DND-41 (cell line): ENCODE measurements at regions not wholly inside any gene's neighbourhood (a gene's known extent, or its start where the extent isn't known, plus 50 kb on each side); places are given as distances from the start of the nearest gene placed in this dataset.

ENCODE experiments used
- ATAC-seq: fragments of 200-7000 bp; cut with Tn5 transposase; 3 replicates; pipeline ENCODE4 v1.9.1; 2021; ENCODE audit warnings: low read depth; ENCODE audit not compliant: insufficient read depth
- DNase-seq: peaks from one replicate; pipeline ENCODE4 v3.0.0-alpha.2; 2020
- H2AFZ ChIP-seq: 2 replicates; pipeline ENCODE4 v1.6.0; 2012; ENCODE audit warnings: low read depth, low read length
- H3K27ac ChIP-seq: 2 replicates; pipeline ENCODE4 v1.5.1; 2012; ENCODE audit warnings: low read length, inconsistent platforms
- H3K27me3 ChIP-seq: fragments of 200-600 bp; sonication (generic); 2 replicates; pipeline ENCODE4 v1.6.0; 2012; ENCODE audit warnings: low read length, mild to moderate bottlenecking, inconsistent platforms; ENCODE audit not compliant: insufficient read depth, poor library complexity
- H3K36me3 ChIP-seq: 2 replicates; pipeline ENCODE4 v1.5.1; 2012; ENCODE audit warnings: low read length, inconsistent platforms; ENCODE audit not compliant: insufficient read depth
- H3K4me1 ChIP-seq: 2 replicates; pipeline ENCODE4 v1.5.1; 2012; ENCODE audit warnings: mild to moderate bottlenecking, low read length; ENCODE audit not compliant: insufficient read depth
- H3K4me2 ChIP-seq: 2 replicates; pipeline ENCODE4 v1.6.0; 2012; ENCODE audit warnings: mild to moderate bottlenecking, moderate library complexity, low read length, inconsistent platforms; ENCODE audit not compliant: insufficient read depth
- H3K4me3 ChIP-seq, 2 experiments: fragments of 200-600 bp in 1 of 2; shearing (Covaris generic) in 1 of 2; 2 replicates each; pipeline ENCODE4 v1.5.1; 2012 to 2016; ENCODE audit warnings: inconsistent platforms in 2 of 2, low read length in 2 of 2, mild to moderate bottlenecking in 2 of 2, low read depth in 1 of 2, moderate library complexity in 1 of 2
- H3K79me2 ChIP-seq: 2 replicates; pipeline ENCODE4 v1.6.0; 2012; ENCODE audit warnings: low read length, inconsistent platforms; ENCODE audit not compliant: insufficient read depth
- H3K9ac ChIP-seq: 2 replicates; pipeline ENCODE4 v1.6.0; 2012; ENCODE audit warnings: low read depth, mild to moderate bottlenecking, inconsistent platforms, low read length, moderate library complexity
- H3K9me3 ChIP-seq: 2 replicates; pipeline ENCODE4 v1.5.1; 2012; ENCODE audit warnings: low read length, moderate library complexity, mild to moderate bottlenecking, inconsistent platforms; ENCODE audit not compliant: insufficient read depth, severe bottlenecking
- H4K20me1 ChIP-seq: 2 replicates; pipeline ENCODE4 v1.6.0; 2012; ENCODE audit warnings: low read length; ENCODE audit not compliant: insufficient read depth
- CTCF ChIP-seq: IDR thresholded peaks from 2 replicates; pipeline ENCODE4 v1.5.1; 2012; ENCODE audit warnings: borderline replicate concordance, low read length, moderate library complexity, mild to moderate bottlenecking; ENCODE audit not compliant: poor library complexity, severe bottlenecking; ENCODE audit errors: extremely low read depth
- EZH2 ChIP-seq: IDR thresholded peaks from 3 replicates; pipeline ENCODE4 v1.6.1; 2012; ENCODE audit warnings: borderline replicate concordance, low read depth, mild to moderate bottlenecking, moderate library complexity, low read length, inconsistent platforms; ENCODE audit not compliant: severe bottlenecking

GRCh38 chr6:56752009-56752408 is 109.3 kb upstream of the DST start:
- H2AFZ ChIP-seq = no peak overlapping the region
- DNase-seq (no peak), ATAC-seq (no peak)
- no peak overlapping the region for H3K4me3 ChIP-seq
- no peak overlapping the region for H3K4me2 ChIP-seq
- no peaks in the 10 kb centered on the region for H3K79me2 ChIP-seq
- H4K20me1 ChIP-seq = no peaks in the 10 kb centered on the region
- no peaks in the 10 kb centered on the region for H3K9me3 ChIP-seq
- no peaks in the 10 kb centered on the region for H3K36me3 ChIP-seq
- H3K27ac ChIP-seq = no peak overlapping the region
- no peaks in the 10 kb centered on the region for H3K4me1 ChIP-seq
- no peak overlapping the region for H3K9ac ChIP-seq
- H3K27me3 ChIP-seq = peaks cover 2% of the 10 kb centered on the region
- TF ChIP-seq EZH2 = no peak
- no peak for TF ChIP-seq CTCF

DNA sequence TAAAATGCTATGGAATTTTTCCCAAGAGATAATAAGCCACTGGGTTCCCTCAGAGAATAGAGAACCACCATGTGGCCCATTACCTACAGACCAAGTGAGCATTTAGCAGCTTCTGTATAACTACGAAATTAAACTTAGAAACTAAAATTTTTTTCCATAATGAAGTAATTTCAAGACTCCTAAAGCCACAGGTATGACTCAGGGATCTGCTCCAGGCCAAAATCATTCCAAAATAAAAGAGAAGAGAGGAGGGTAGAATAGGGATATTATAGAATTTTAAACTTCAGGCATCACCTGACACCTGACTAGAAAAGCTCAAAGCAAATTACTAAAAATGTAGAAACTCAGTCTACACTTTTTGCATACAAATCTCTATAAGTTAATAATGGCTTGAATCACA is 108.9 kb upstream of the DST start:
- DNase-seq (no peak), ATAC-seq (no peak)
- H2AFZ ChIP-seq = no peak overlapping the region
- H3K4me1 ChIP-seq = no peaks in the 10 kb centered on the region
- peaks cover 6% of the 10 kb centered on the region for H3K27me3 ChIP-seq
- no peaks in the 10 kb centered on the region for H3K9me3 ChIP-seq
- H3K9ac ChIP-seq = no peak overlapping the region
- H3K27ac ChIP-seq = no peak overlapping the region
- no peaks in the 10 kb centered on the region for H3K36me3 ChIP-seq
- TF ChIP-seq CTCF (no peak), EZH2 (no peak)
- no peak overlapping the region for H3K4me3 ChIP-seq
- no peaks in the 10 kb centered on the region for H4K20me1 ChIP-seq
- no peaks in the 10 kb centered on the region for H3K79me2 ChIP-seq
- no peak overlapping the region for H3K4me2 ChIP-seq

GRCh38 chr6:56750686-56751085 is 108.0 kb upstream of the DST start:
- ATAC-seq (no peak), DNase-seq (no peak)
- Histone ChIP-seq H3K4me3 (no peak overlapping the region), H3K4me2 (no peak overlapping the region), H3K79me2 (no peaks in the 10 kb centered on the region), H3K9ac (no peak overlapping the region), H3K36me3 (no peaks in the 10 kb centered on the region), H3K27ac (no peak overlapping the region), H2AFZ (no peak overlapping the region), H4K20me1 (no peaks in the 10 kb centered on the region), H3K4me1 (no peaks in the 10 kb centered on the region), H3K9me3 (no peaks in the 10 kb centered on the region), H3K27me3 (peaks cover 7% of the 10 kb centered on the region)
- TF ChIP-seq CTCF = no peak
- no peak for TF ChIP-seq EZH2

DNA sequence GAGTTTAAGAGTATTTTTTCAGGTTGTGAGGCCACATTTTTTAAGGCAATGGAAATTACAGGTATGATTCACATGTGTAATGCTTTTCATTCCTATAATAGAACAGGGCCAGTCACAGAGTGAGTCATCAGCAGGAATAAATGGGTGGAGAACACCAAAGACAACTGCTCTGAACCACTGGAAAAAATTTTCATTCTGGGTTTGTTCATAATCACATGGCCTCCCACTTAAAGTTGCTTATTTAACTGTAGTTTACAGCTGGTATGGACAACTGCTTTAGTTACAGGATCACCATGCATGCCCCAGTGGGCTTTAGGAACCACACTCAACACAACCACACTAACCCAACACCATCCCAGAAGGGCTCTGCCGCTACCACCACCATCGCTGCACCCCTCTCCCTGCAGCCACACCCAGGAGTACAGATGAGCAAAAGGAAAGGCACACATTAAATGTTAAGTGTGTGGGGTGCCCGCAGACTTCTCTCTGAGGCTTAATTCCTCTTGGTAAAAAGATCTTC is 107.0 kb upstream of the DST start:
- H3K27ac ChIP-seq = no peak overlapping the region
- H3K4me2 ChIP-seq = no peak overlapping the region
- peaks cover 7% of the 10 kb centered on the region for H3K27me3 ChIP-seq
- ATAC-seq = no peak
- H3K9me3 ChIP-seq = no peaks in the 10 kb centered on the region
- no peak for DNase-seq
- TF ChIP-seq EZH2 = no peak
- TF ChIP-seq CTCF = no peak
- H3K4me3 ChIP-seq = no peak overlapping the region
- H2AFZ ChIP-seq = no peak overlapping the region
- H3K4me1 ChIP-seq = no peaks in the 10 kb centered on the region
- H3K36me3 ChIP-seq = no peaks in the 10 kb centered on the region
- H3K9ac ChIP-seq = no peak overlapping the region
- no peaks in the 10 kb centered on the region for H4K20me1 ChIP-seq
- H3K79me2 ChIP-seq = no peaks in the 10 kb centered on the region
